HK-2 (cell line): ENCODE measurements at regions not wholly inside any gene's neighbourhood (a gene's known extent, or its start where the extent isn't known, plus 50 kb on each side); places are given as distances from the start of the nearest gene placed in this dataset.

Experiments used
- DNase-seq: peaks from one replicate; pipeline ENCODE4 v3.0.0-alpha.2; 2018; ENCODE audit not compliant: unreplicated experiment

GRCh38 chr2:19300961-19301360 lies 57.5 kb downstream of the OSR1 start:
- no peak for DNase-seq

- no peak for DNase-seq
These were observed 58.9 kb downstream of the OSR1 start for GRCh38 chr2:19299522-19299921.

- no peak for DNase-seq
These were observed 59.4 kb downstream of the OSR1 start for GRCh38 chr2:19299032-19299431.

- DNase-seq = no peak
These were observed 60.7 kb downstream of the OSR1 start for GRCh38 chr2:19297716-19298115.

- DNase-seq = no peak
These were observed 62.4 kb downstream of the OSR1 start for GRCh38 chr2:19295998-19296502.

- DNase-seq = no peak
These were observed 66.4 kb downstream of the OSR1 start for GRCh38 chr2:19292007-19292406.

- no peak for DNase-seq
These were observed 70.1 kb downstream of the OSR1 start for GRCh38 chr2:19288291-19288690.

- no peak for DNase-seq
These were observed 71.1 kb downstream of the OSR1 start for GRCh38 chr2:19287324-19287723.

GRCh38 chr2:19282305-19282704 lies 76.1 kb downstream of the OSR1 start:
- no peak for DNase-seq

- DNase-seq = no peak
These were observed 84.0 kb downstream of the OSR1 start for GRCh38 chr2:19274439-19274838.

GRCh38 chr2:19272941-19273470 lies 85.4 kb downstream of the OSR1 start:
- no peak for DNase-seq

GRCh38 chr2:19272039-19272438 lies 86.4 kb downstream of the OSR1 start:
- DNase-seq = no peak

- DNase-seq = no peak
These were observed 93.6 kb downstream of the OSR1 start for GRCh38 chr2:19264852-19265251.

- no peak for DNase-seq
These were observed 96.3 kb downstream of the OSR1 start for GRCh38 chr2:19262150-19262549.

- DNase-seq = no peak
These were observed 97.4 kb downstream of the OSR1 start for GRCh38 chr2:19261061-19261460.

- DNase-seq = no peak
These were observed 102.3 kb downstream of the OSR1 start for GRCh38 chr2:19256121-19256601.

- DNase-seq = no peak
These were observed 102.9 kb downstream of the OSR1 start for GRCh38 chr2:19255481-19255880.

- no peak for DNase-seq
These were observed 106.9 kb downstream of the OSR1 start for GRCh38 chr2:19251554-19251953.

GRCh38 chr2:19250906-19251305 lies 107.5 kb downstream of the OSR1 start:
- no peak for DNase-seq

GRCh38 chr2:19247186-19247585 lies 111.2 kb downstream of the OSR1 start:
- no peak for DNase-seq

- no peak for DNase-seq
These were observed 111.9 kb downstream of the OSR1 start for GRCh38 chr2:19246496-19246895.

GRCh38 chr2:19244460-19245363 lies 113.7 kb downstream of the OSR1 start:
- DNase-seq = no peak

GRCh38 chr2:19238440-19239060 lies 119.9 kb downstream of the OSR1 start:
- no peak for DNase-seq
